ENCODE measurements at regions not wholly inside any gene's neighbourhood (a gene's known extent, or its start where the extent isn't known, plus 50 kb on each side); places are given as distances from the start of the nearest gene placed in this dataset.

DNA sequence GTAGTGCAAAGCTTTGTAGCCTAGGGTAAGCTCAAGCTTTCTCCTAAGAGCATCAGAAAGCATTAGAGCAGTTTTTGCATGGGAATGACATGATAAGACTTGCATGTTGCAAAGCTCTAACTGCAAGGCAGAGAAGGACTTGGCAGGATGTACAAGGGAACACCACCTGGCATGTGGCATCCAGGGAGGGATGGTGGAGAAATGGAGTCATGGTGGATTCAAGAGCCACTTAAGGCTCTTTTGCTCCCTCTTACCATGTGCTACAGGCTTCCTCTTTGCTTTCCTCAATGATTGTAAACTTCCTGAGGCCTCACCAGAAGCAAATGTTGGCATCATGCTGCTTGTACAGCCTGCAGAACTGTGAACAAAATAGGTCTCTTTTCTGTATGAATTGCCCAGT, 266.0 kb downstream of the GLI2 start:
- no peak for DNase-seq

DNA sequence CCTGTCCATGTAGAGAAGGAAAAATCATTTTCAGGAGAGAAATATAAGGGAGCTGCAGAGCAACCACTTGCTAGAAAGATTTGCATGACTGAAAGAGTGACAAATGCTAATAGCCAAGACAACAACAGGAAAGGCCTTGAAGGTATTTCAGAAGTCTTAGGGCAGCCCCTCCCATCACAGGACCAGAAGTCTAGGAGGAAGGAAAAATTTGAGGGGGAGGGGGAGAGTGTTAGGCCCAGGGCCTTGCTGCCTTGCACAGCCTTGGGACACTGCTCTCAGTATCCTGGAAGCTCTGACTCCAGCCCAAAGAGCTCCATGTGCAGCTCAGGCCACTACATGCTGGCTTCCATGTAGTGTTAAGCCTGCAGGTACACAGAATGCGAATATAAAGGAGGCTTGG, 266.9 kb downstream of the GLI2 start:
- no peak for DNase-seq

DNA sequence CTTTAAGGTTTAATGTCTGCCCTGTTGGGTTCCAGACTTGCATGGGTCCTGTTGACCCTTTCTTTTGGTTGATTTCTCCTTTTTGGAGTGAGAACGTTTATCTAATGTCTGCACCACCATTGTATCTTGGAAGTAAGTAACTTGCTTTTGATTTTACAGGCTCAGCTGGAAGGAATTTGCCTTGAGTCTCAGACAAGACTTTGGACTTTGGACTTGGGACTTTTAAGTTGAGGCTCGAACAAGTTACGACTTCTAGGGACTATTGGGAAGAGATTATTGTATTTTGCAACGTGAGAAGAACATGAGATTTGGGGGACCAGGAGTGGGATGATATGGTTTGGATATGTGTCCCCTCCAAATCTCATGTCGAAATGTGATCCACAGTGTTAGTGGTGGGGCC, 267.7 kb downstream of the GLI2 start:
- DNase-seq: no peak

DNA sequence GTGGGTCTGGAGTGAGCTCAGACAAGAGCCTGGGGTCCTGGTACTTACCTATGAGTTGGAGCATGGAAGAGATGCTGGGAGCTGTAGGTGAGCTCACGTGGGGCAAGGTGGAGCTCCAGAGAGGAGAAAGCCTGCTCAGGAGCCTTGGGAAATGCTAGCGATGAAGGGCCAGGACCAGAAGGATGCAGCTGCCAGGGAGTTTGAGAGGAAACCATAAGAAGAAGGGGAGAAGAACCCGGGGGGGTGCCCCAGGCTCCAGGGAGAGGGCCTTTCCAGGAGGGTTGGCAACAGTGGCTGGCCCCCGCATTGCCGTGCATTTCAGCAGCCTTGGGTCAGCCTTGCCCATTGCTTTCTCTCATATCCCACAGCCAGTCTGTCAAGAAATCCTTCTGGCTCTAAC, 268.7 kb downstream of the GLI2 start:
- no peak for DNase-seq

DNA sequence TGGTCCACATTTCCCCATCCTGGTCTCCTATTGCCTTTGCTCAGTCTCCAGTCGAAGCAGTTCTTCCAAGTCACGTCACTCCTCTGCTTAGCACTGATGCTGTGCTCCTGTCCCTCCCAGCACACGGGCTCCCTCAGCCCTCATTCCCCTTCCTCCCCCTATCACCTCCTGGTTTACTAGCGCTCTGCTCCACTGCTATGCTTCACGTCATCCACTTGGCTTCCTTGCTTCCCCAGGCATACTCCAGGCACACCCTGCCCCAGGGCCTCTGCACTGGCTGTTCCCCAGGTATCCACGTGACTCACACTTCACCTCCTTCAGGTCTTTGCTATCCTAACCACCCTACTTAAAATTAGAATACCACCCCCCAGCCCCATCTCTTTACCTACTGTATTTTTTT, 269.3 kb downstream of the GLI2 start:
- no peak for DNase-seq

DNA sequence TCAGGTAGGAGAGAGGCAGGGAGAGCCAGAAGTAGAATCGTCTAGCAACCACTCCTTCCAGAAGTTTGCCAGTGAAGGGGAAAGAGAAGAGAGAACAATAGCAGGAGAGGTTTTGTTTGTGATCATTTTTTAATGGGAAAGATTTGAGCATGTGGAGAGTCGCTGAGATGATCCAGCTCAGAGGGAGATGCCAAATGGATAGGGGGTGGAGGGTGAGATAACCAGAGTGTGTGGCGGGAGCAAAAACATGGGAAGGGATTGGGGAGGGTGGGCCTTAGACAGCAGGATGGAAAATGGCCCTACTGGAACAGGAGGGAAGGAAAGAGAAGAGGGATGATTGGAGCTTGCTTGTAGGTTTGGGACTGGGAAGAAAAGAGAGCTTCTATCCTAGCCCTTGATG, 269.8 kb downstream of the GLI2 start:
- no peak for DNase-seq

DNA sequence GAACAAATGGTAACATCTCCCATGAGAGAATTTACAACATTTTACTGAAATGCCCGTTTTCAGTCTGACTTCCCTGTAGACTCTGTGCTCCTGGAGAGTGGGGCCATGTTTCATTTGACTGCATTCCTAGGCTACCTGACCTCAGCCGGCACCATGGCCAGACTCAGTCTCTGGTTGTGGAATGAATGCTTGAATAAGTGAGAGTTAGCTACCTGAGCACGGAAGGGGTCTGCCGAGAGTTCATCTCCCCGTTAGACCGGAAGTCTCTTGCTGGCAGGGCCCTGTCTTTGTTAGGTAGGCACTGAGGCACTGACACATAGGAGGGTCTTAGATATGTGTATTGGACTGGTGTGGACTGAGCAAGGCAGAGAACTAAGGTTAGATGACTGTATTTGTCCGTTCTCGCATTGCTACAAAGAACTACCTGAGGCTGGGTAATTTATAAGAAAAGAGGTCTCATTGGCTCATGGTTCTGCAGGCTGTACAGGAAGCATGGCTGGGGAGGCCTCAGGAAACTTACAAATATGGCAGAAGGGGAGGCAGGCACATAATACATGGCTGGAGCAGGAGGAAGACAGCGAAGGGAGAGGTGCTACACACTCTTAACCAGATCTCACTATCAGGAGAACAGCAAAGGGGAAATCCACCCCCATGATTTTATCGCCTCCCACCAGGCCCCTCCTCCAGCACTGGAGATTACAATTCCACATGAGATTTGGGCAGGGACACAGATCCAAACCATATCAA, 271.2 kb downstream of the GLI2 start:
- DNase-seq: no peak

DNA sequence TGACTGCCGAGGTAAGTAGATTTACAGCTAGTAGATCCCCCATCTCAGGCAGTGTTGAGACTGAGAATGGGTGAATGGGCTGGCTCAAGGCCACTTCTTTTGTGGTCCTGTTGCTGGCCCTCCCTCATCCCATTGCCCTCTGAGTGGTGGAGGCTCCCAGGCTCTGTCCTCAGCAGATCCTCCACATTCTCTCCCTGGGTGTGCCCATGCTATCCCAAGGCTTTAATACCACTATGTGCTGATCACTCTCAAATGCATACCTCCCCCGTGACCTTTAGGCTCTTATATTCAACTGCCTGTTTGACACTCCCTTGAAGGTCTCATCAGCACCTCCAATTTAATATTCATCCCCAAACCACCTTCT, 271.8 kb downstream of the GLI2 start:
- no peak for DNase-seq

DNA sequence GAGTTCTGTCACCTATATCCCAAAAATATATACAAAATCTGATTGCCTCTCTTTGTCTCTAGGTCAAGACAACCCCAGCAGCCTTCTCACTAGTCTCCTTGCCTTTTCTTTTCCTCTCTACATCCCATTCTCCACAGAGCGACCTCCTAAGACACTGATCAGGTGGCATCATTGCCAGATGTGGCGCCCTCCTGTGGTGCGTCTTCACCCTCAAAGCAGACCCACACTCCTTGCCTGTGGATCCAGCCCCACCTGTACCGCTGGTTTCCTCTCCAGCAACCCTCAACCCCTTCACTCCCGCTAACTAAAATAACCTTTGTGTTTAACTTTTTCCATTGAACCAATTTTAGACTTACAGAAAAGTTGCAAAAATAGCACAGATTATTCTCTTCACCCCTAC, 273.3 kb downstream of the GLI2 start:
- DNase-seq: no peak

DNA sequence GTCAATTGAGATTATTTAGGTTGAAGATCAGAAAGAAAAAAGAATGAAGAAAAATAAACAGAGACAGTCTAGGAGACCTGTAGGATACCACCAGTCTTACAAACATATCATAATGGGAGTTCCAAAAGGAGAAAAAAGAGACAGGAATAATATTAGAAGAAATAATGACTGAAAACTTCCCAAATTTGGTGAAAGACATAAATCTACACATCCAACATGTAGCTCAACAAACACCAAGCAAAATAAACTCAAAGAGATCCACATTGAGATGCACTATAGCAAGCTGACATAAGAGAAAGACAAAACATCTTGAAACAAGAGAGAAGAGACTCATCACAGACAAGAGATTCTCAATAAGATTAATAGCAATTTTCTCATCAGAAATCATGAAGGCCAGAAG, 274.0 kb downstream of the TFCP2L1 start:
- DNase-seq: no peak

DNA sequence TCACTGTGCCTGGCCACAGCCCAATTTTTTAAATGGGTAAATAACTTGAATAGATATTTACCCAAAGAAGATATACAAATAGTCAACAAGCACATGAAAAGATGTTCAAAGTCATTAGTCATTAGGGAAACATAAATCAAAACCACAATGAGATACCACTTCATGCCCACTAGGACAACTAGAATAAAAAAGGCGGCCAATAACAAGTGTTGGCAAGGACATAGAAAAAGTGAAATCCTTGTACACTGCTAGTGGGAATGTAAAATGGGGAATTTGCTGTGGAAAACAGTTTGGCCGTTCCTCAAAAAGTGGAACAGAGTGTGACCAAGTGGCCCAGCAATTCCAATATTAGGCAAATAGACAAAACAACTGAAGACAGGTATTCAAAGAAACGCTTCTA, 270.1 kb downstream of the TFCP2L1 start:
- DNase-seq: no peak

DNA sequence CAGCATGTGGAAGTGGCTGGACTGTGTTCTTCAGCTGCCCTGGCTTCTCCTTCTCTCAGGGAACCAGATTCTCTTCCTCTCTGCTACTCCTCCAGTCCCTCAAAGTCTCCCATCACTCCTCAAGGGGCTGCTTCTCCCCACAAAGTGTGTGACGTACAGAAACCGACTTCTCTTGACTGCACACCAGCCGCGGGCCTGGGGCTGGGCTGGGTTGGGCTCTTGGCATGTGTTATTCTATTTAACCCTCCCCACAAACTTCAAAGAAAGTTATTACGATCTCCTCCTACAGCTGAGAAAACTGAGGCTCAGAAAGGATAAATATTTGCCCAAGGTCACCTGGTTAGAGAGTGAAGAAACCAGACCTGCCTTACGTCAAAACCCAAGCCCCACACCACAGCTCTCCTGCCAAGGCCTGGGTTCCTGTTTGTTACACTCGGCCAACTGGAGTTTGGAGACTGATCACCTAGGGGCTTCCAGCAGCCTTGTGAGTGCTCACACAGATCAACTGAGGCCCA, 269.0 kb downstream of the TFCP2L1 start:
- DNase-seq: peak; percentile 46

DNA sequence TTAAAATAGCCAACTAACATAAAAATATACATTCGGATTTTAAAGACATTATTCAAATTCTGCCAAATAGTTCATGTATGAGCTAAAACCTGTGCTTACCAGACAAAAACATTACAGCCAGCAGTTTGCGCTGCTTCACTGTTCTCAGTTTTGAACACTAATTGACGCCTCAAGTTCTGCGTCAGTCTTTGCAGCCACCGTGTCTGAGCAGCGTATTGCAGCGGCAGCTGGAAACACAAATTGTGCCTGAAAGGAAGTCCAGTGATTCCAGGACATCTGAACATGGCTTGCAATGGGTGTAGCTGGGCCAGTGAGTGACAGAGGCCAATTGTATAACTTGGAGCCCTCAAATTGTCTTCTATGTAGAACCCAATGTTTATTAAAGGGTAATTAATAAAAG, 267.6 kb downstream of the TFCP2L1 start:
- no peak for DNase-seq

DNA sequence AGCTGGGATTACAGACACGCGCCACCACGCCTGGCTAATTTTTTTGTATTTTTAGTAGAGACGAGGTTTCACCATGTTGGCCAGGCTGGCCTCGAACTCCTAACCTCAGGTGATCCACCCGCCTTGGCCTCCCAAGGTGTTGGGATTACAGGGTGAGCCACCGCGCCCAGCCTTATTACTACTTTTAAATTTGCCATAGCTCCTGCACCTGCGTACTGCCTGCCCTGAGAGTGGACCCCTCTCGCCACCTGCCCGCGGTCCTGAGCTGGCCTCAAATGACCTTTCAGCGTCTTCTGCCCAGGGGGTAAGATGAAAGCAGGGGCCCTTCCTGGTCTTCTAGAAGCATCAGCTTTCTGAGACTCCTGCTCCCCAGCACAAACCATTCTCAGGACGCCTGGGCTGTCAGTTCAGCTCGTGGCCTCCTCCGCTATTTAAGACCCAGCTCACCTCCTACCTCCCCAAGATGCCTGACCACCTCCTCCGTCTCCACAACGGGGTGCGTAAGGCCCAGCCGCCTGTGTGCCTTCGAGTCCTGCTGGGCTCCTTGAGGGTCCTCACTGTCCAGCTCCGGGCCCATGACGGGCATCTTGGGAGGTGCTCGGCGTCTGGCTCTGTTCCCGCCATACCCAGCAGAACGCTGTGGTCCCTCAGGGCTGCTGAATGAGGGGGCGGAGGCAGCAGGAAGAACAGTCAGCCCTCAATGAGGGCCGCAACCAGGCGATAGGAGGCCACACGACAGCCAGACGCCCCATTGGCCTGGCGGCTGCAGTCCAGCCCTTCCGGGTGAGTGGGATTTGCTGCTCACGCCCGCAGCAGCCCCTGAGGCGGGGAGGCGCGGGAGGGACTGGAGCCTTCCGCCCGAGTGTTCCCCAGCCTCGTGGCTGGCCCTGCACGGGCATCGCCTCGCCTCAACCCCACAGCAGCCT, 266.6 kb downstream of the TFCP2L1 start:
- DNase-seq: no peak

DNA sequence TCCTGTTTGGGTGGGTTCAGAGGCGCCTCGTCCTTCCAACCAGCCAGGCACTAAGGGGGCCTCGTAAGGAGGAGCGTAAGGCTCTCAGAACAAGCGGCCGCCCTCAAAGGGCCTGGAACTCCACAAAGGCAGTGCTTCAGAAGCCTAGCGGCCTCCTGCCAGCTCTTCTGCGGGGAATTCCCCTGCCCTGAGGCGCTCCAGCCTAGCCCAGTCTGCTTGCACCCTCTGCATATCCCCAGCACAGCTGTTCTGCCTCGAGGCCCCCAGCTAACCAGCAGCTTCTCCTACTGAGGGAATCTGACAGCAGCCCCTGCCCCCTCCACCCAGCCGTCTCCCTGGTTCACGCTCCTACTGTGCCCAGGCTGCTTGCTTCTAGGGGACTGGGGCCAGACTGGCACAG, 265.9 kb downstream of the TFCP2L1 start:
- no peak for DNase-seq

DNA sequence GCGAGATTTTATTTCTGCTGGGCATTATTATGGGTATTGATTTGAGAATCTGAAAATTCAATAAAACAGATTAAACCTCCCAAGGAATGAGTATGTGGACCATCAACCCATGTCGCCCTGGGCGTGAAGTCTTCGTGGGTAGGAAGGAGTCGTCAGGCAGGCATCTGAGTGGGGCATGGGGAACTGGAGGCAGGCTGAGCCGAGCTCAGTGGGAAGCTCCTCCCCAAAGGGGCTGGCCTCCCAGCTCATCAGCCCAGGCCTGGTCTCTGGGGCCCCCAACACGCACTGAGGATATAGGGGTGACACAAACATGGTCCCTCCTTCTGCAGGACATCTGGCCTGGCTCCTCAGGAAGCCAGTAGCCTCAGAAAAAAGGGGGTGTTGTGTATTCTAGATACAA, 265.2 kb downstream of the TFCP2L1 start:
- DNase-seq: no peak

DNA sequence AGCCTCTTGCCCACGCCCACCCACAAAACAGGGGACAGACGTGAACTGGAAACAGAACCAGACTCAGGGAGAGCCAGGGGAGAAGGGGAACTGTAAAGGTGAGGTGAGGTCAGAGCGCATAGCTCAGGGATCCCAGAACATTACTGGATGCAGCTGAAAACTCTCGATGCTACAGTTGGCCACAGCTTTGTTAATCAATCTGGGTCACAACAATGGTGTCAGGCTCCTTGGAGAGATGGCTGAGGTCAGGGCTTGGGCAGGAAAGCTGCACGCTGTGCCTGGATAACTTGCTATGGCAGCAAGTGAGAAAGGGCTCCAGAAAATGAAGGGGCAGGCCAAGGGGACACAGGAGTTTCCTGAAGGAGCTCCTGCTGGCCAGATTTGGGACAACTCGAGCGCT, 263.3 kb downstream of the TFCP2L1 start:
- DNase-seq: no peak

DNA sequence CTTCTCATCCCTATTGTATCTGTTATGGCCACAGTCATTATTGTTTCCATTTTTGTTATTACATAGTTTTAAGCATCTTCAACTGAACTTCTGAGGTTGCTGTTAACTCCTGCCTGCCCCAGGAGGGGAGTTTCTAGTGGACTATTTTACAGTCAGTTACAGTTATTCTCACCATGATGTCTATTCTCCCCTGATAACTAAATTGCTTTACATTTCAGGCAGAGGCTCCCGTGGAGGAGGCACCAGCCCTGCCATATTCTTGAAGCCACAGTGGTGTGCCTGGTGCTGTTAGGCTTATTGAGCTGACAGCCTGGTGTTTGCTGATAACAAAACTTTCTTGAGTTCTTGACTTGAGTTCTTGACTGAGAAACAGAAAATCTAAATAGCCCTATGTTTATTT, 256.4 kb downstream of the TFCP2L1 start:
- DNase-seq: no peak

DNA sequence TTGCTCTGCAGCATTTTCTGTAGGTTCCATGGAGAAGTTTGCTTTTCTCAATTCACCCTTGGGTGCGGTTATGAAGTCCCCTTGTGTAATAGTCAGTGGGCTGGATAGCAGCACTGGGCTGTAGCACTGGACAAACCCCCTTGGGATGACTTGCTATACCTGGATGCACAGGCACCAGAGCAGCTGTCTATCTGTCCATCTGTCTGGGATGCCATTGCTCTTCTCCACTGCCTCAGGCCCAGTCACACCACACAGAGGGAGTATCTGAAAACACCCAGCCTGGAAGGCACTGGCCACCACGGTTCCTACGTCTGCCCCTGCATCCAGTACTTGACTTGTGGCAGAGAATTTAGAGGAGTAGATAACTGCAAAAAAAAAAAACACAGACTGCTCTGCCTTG, 254.5 kb downstream of the TFCP2L1 start:
- no peak for DNase-seq

DNA sequence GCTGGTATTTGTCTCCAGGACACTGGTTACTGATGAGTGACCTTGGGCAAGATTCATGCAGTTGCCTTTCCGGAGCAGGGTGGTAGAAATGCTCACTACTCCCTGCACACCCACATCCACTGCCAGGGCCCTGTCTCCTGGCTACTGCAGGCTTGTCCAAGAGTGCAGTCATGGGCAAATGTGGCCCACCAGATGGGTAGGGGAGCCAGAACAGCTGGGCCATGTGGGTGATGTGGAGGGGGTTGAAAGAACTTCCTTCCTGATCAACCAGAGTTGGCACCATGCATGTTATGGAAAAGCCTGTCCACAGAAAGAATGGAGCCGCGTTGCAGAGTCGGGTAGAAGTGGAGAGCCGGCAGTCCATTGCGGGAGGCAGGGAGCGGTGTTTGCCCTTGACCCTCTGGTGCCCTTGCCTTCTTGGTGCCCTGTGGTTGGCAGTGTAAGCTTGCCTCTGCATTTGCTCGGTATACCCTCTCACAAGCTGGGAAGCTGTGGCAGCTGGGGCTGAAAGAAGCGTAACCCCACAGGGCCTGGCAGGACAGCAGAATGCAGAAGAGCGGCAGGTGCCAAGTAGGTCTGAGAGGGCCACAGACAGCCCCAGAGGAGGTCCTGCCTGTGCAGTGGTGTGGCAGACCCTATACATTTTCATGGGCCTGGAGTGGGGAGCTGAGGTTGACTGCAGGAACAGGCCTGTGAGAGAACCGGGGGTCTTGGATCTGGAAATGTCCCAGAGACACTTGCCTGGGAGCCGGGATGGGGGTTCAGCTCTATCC, 253.2 kb downstream of the TFCP2L1 start:
- DNase-seq: no peak

DNA sequence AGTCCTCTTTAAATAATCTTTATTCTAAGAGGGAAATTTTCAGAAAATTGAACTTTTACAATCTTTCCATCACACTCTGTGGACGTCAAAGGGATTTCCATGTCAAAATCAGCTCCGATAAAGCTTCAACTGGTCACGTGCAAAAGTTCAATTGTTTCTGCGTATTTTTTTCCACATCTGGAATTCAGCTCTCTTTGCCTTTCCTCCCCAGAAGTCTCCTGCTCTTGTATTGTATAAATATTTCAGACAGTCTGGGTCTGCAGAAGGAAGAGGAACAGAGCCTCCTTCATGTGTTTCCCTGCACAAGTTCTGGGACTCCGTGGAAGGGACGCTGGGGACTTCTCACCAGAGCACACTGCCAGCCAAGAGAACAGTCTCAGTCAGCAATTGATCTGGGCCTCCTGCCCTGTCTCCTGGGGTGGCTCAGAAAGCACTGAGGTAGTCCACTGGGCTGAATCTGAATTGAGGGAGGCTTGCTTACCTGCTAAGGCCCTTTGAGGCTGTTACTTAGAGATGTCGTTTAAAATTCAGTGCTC, 251.5 kb downstream of the TFCP2L1 start:
- DNase-seq: no peak

DNA sequence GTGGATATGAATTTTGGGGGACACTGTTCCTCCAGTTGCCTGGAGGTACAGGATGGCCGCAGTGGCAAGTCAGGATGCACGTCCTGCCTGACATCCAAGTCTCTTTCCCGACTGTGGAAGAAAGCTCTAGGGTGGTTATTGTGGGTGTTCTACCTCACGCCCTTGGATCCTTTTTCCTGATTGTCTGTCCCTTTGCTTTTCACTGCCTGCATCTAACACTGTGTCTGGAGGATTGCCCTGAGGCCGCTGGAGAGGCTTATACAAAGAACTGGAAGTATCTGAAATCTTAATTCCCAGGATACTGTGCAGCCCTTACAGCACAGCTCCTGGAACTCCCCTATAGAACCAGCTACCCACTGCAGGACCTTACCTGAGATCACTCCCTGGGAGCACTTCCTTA, 250.5 kb downstream of the TFCP2L1 start:
- no peak for DNase-seq

DNA sequence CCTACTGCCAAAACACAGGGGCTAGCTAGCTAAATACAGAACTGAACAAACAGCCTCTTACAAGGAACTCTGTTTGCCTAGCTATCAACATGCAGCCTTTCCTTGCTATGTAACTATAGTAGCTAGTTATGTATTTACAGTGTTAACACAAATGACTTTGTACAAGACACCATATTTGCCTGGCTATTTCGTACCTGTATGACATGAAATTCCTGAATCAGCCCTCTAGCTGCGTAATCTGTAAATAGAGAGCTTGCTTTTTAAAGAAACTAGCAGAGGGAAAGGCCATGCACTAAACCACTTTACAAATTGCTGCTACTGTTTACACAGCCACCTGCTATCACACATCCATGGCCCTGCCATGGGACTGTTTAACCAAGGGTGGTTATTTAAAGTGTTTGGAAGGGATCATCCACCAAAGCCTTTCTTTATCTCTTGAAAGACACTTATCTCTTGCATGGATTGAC, 248.7 kb downstream of the TFCP2L1 start:
- DNase-seq: peak; percentile 91
